Endothelial cell of umbilical vein (primary cell): ENCODE measurements at regions not wholly inside any gene's neighbourhood (a gene's known extent, or its start where the extent isn't known, plus 50 kb on each side); places are given as distances from the start of the nearest gene placed in this dataset.

ENCODE experiments used
- CTCF ChIP-seq, 2 donors: IDR thresholded peaks; 1 replicate in 1 of 2; 2 replicates in 1 of 2; pipeline ENCODE4 v1.5.1; 2011; ENCODE audit warnings: low read length in 2 of 2, mild to moderate bottlenecking in 2 of 2, moderate library complexity in 2 of 2, control low read depth in 1 of 2, inconsistent platforms in 1 of 2, low read depth in 1 of 2; ENCODE audit not compliant: insufficient read depth in 1 of 2; ENCODE audit errors: extremely low read depth in 1 of 2
- EZH2 ChIP-seq: IDR thresholded peaks from 2 replicates; pipeline ENCODE4 v1.6.1; 2012; ENCODE audit warnings: borderline replicate concordance, low read depth, mild to moderate bottlenecking, moderate library complexity, low read length, inconsistent platforms; ENCODE audit not compliant: severe bottlenecking
- POLR2A ChIP-seq: IDR thresholded peaks from 2 replicates; pipeline ENCODE4 v1.6.1; 2012; ENCODE audit warnings: low read depth, mild to moderate bottlenecking, control low read depth, low read length
- POLR2AphosphoS5 ChIP-seq: IDR thresholded peaks from 2 replicates; pipeline ENCODE4 v1.6.1; 2012; ENCODE audit warnings: low read depth, mild to moderate bottlenecking, control low read depth, low read length, moderate library complexity; ENCODE audit not compliant: insufficient read depth

- TF ChIP-seq POLR2AphosphoS5 (no peak), CTCF (IDR thresholded peaks at IDR 0.05; ENCODE audit: extremely low read depth in 1 of 2, insufficient read depth in 1 of 2, low read depth in 1 of 2, low read length in 2 of 2) (no peak), EZH2 (no peak), POLR2A (no peak)
These were observed 63.2 kb downstream of the ATXN3L start for GRCh38 chrX:13256603-13257002.
